ACHN (cell line): ENCODE measurements at regions not wholly inside any gene's neighbourhood (a gene's known extent, or its start where the extent isn't known, plus 50 kb on each side); places are given as distances from the start of the nearest gene placed in this dataset.
"Not testable (repeated sequence)": the region's sequence is repeated elsewhere in the genome, so short reads cannot be mapped to it uniquely, and the experiment has no call there.

Source experiments
- DNase-seq: peaks from one replicate; pipeline ENCODE4 v3.0.0-alpha.2; 2015
- in situ Hi-C: cut with HindIII; loops from 2 replicates; pipeline ENCODE4 v1.10.0; 2017; ENCODE audit warnings: low sequenced_read_pairs, low pct_ligation_motif_present, low pct_unique_long_range_greater_than_20kb

DNA sequence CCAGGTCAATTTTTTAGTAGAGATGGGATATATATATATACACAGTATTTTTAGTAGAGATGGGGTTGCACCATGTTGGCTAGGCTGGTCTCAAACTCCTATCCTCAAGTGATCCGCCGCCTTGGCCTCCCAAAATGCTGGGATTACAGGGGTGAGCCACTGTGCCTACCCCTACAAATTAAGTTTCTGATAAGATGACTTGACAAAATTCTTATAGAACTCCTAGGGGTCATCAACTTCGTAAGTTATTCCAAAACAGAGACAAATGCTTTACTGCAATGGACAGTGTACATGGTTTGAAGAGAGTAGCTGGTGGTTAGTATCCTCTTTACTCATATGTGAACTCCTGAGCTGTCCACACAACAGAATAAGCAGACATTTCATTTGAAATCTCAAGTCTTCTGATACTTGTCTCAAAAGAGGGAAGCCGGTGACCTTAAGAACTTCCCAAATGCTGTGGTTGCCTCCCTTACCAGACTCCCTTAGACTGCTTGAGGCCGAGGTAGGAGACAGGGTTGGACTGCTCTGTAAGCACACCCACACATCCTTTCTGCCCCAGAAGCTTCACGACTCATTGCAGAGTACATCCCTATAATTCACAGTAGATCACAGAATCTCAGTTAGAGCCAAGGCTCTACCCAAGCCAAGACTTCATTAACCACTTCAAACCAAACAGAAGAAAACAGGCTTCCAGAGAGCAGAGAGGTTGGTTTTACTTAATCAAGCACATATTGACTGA is 244.1 kb upstream of the IRF2BP2 start:
- in situ Hi-C loops, result no loop called here
- DNase-seq, result no peak

DNA sequence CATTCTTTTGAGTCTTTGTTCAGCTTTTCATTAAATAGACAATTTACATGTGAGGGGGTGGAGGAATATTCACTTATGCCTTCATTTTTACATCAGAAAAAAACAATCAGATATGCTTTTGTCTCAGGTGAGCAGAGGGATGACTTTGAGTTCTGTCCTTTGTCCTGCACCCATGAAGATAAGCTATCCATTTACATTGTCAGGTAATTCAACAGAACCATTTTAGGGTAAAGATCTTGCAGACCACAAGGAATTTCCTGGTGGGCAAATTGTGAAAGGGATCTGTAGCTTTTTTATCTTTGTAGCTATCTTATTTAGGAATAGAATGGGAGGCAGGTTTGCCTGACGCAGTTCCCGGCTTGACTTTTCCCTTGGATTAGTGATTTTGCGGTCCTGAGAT is 242.7 kb upstream of the IRF2BP2 start:
- no peak for DNase-seq
- in situ Hi-C loops, result no loop called here

DNA sequence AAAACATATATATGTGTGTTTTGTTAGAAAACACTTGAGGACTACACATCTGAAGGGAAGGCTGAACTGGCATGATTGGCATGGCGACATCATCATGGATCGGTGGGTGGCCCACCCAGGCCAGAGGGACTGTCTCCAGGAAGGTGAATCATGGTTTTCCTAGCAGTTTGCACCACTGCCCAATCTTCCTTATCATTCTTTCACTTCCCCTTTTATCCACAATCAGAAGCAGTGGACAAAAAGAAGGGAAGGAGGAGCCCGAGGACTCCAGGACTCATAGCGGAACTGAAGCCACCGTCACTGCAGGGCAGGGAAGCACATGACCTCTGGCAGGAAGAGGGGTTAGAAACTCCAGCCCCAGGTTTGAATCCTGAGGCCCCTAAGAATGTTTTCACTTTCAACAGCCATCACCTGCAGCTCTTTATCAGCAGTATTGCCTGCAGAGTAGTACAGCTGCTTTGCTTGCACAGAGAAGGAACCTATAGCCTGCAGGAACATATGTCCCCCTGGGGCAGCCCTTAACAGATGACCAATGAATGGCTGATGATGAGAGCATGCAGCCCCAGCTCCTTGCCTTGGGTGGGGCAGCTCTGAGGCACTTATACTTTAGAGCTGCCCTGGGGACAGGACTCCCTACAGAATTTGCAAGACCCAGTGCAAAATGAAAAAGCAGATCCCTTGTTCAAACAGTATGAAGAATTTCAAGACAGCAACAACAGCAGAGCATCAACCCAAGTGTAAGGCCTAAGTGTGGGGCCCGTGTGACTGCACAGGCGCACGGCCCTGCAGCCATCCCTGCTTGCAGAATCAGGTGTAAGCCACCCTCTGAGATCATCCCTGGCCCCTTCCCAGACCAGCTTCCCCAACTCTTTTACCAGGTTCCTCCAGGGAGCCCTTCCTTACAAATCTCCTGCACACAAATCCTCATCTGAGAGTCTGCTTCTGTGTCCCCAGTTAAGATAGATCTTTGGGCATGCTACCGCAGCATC is 241.8 kb upstream of the IRF2BP2 start:
- in situ Hi-C loops, result no loop called here
- DNase-seq, result peak; percentile 24

DNA sequence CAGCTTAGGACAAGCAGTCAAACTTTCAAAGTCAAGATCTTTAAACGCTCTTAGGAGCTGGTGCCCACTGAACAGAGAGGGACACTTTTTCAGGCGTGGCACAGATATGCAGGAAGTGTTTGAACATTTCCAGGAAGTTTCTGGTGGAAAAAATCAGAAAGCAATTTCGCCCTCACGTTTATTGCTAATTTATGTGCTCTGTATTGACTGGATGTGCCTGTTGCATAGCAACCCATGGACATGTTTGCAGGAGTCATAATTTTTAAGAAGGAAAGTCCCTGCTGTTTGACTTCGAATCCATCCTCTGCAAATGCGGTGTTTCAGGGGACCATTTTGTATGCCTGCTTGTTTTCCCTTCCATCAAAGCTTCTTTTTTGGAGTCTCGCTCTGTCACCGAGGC is 239.9 kb upstream of the IRF2BP2 start:
- in situ Hi-C loops, result loop anchor here (25.0 kb wide), 1 partner anchor 113 kb away; no protein-coding TSS in a partner anchor
- no peak for DNase-seq

GRCh38 chr1:234848972-234849649 is 239.1 kb upstream of the IRF2BP2 start:
- DNase-seq, result peak; percentile 10
- in situ Hi-C loops, result loop anchor here (25.0 kb wide), 1 partner anchor 112 kb away; no protein-coding TSS in a partner anchor

- not testable (repeated sequence) for DNase-seq
- in situ Hi-C loops, result loop anchor here (25.0 kb wide), 1 partner anchor 110 kb away; no protein-coding TSS in a partner anchor
Observed at GRCh38 chr1:234846813-234847212, 236.8 kb upstream of the IRF2BP2 start.

- no peak for DNase-seq
- in situ Hi-C loops, result loop anchor here (25.0 kb wide), 1 partner anchor 109 kb away; no protein-coding TSS in a partner anchor
Observed at GRCh38 chr1:234845836-234846235, 235.9 kb upstream of the IRF2BP2 start.

- in situ Hi-C loops, result loop anchor here (25.0 kb wide), 1 partner anchor 108 kb away; no protein-coding TSS in a partner anchor
- no peak for DNase-seq
Observed at GRCh38 chr1:234845097-234845660, 235.2 kb upstream of the IRF2BP2 start.

GRCh38 chr1:234844479-234845031 is 234.6 kb upstream of the IRF2BP2 start:
- no peak for DNase-seq

GRCh38 chr1:234843946-234844345 is 234.0 kb upstream of the IRF2BP2 start:
- in situ Hi-C loops, result loop anchor here (25.0 kb wide), 1 partner anchor 107 kb away; no protein-coding TSS in a partner anchor
- DNase-seq, result no peak

More at GRCh38 chr1:234844479-234845031, 234.6 kb upstream of the IRF2BP2 start:
- in situ Hi-C loops, result loop anchor here (25.0 kb wide), 1 partner anchor 107 kb away; no protein-coding TSS in a partner anchor

GRCh38 chr1:234842726-234843641 is 233.0 kb upstream of the IRF2BP2 start:
- in situ Hi-C loops, result loop anchor here (25.0 kb wide), 1 partner anchor 106 kb away; no protein-coding TSS in a partner anchor
- no peak for DNase-seq

- in situ Hi-C loops, result loop anchor here (25.0 kb wide), 1 partner anchor 104 kb away; no protein-coding TSS in a partner anchor
- no peak for DNase-seq
Observed at GRCh38 chr1:234841710-234842231, 231.8 kb upstream of the IRF2BP2 start.

DNA sequence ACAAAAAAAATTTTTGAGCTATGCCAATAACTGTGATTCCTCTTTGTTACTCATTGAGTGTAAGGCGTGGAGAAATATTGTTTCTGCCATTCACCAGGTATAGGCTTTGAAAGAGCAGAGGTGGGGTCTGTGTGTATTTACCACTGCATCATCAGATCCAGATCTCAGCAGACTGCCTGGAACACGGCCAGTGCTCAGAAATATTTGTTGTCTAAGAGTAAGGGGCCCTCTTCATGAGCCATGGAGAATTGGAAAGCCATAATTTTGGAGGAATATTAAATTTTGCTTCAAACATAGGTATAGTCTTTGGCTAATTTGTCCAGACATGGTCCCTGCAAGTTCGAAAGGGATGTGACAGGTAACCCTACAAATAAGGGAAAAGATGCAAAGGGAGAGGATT is 231.3 kb upstream of the IRF2BP2 start:
- in situ Hi-C loops, result loop anchor here (25.0 kb wide), 1 partner anchor 104 kb away; no protein-coding TSS in a partner anchor

GRCh38 chr1:234840843-234841242 is 230.9 kb upstream of the IRF2BP2 start:
- in situ Hi-C loops, result loop anchor here (25.0 kb wide), 1 partner anchor 104 kb away; no protein-coding TSS in a partner anchor
- no peak for DNase-seq

More for the DNA sequence above, 231.3 kb upstream of the IRF2BP2 start:
- no peak for DNase-seq

- in situ Hi-C loops, result loop anchor here (25.0 kb wide), 1 partner anchor 103 kb away; no protein-coding TSS in a partner anchor
- no peak for DNase-seq
Observed at GRCh38 chr1:234840253-234840652, 230.3 kb upstream of the IRF2BP2 start.

DNA sequence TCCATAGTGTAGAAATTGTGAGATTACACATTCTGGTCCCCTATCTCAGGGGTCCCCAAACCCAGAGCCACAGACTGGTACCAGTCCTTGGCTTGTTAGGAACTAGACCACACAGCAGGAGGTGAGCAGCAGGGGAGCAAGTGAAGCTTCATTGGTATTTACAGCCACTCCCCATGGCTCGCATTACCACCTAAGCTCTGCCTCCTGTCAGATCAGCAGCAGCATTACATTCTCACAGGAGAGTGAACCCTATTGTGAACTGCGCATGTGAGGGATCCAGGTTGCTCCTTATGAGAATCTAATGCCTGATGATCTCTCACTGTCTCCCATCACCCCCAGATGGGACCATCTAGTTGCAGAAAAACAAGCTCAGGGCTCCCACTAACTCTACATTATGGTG is 229.7 kb upstream of the IRF2BP2 start:
- in situ Hi-C loops, result loop anchor here (25.0 kb wide), 1 partner anchor 102 kb away; no protein-coding TSS in a partner anchor
- DNase-seq, result peak; percentile 45
